Muscle layer of duodenum (tissue), 2 donors: ENCODE measurements at regions not wholly inside any gene's neighbourhood (a gene's known extent, or its start where the extent isn't known, plus 50 kb on each side); places are given as distances from the start of the nearest gene placed in this dataset.

Source experiments
- H3K27ac ChIP-seq: one replicate; pipeline ENCODE4 v1.7.0; 2013; ENCODE audit warnings: mild to moderate bottlenecking, low read length
- H3K27me3 ChIP-seq: one replicate; pipeline ENCODE4 v1.7.0; 2013; ENCODE audit warnings: low read depth, mild to moderate bottlenecking, control low read depth, low read length
- H3K36me3 ChIP-seq, 2 donors: one replicate each; pipeline ENCODE4 v1.7.0; 2013; ENCODE audit warnings: low read length in 2 of 2, control low read depth in 1 of 2, mild to moderate bottlenecking in 1 of 2; ENCODE audit not compliant: insufficient read depth in 2 of 2, control insufficient read depth in 1 of 2
- H3K4me1 ChIP-seq, 2 donors: one replicate each; pipeline ENCODE4 v1.7.0; 2013; ENCODE audit warnings: low read length in 2 of 2, mild to moderate bottlenecking in 2 of 2, control low read depth in 1 of 2, moderate library complexity in 1 of 2; ENCODE audit not compliant: insufficient read depth in 2 of 2, control insufficient read depth in 1 of 2
- H3K4me3 ChIP-seq, 2 donors: one replicate each; pipeline ENCODE4 v1.7.0; 2013; ENCODE audit warnings: low read length in 2 of 2, low read depth in 1 of 2, mild to moderate bottlenecking in 1 of 2
- H3K9me3 ChIP-seq, 2 donors: one replicate each; pipeline ENCODE4 v1.7.0; 2013; ENCODE audit warnings: low read length in 2 of 2, control low read depth in 1 of 2, mild to moderate bottlenecking in 1 of 2; ENCODE audit not compliant: control insufficient read depth in 1 of 2
- donor health status: healthy.

- H3K4me1 ChIP-seq = peaks cover 0 to 10% of the 10 kb centered on the region in 2 donors
- H3K4me3 ChIP-seq = no peak overlapping the region
- H3K36me3 ChIP-seq = no peaks in the 10 kb centered on the region
- H3K9me3 ChIP-seq = no peaks in the 10 kb centered on the region
- H3K27me3 ChIP-seq = no peaks in the 10 kb centered on the region
- H3K27ac ChIP-seq = no peak overlapping the region
These were observed 213.4 kb downstream of the SOX9 start for GRCh38 chr17:72334205-72334604.

GRCh38 chr17:72336026-72336803, 215.4 kb downstream of the SOX9 start:
- Histone ChIP-seq H3K36me3 (no peaks in the 10 kb centered on the region), H3K27me3 (no peaks in the 10 kb centered on the region), H3K4me3 (no peak overlapping the region), H3K9me3 (no peaks in the 10 kb centered on the region), H3K27ac (no peak overlapping the region), H3K4me1 (peaks cover 3 to 10% of the 10 kb centered on the region in 2 donors)

GRCh38 chr17:72336804-72337070, 215.9 kb downstream of the SOX9 start:
- H3K27ac ChIP-seq = no peak overlapping the region
- H3K36me3 ChIP-seq = no peaks in the 10 kb centered on the region
- peaks cover 3 to 10% of the 10 kb centered on the region in 2 donors for H3K4me1 ChIP-seq
- H3K9me3 ChIP-seq = no peaks in the 10 kb centered on the region
- no peaks in the 10 kb centered on the region for H3K27me3 ChIP-seq
- H3K4me3 ChIP-seq = no peak overlapping the region

GRCh38 chr17:72338304-72338703, 217.5 kb downstream of the SOX9 start:
- Histone ChIP-seq H3K27ac (no peak overlapping the region), H3K36me3 (no peaks in the 10 kb centered on the region)

GRCh38 chr17:72338847-72339790, 218.3 kb downstream of the SOX9 start:
- no peak overlapping the region for H3K27ac ChIP-seq
- no peaks in the 10 kb centered on the region for H3K9me3 ChIP-seq
- no peaks in the 10 kb centered on the region for H3K36me3 ChIP-seq
- no peaks in the 10 kb centered on the region for H3K27me3 ChIP-seq
- H3K4me3 ChIP-seq = no peak overlapping the region
- H3K4me1 ChIP-seq = peaks cover 3 to 10% of the 10 kb centered on the region in 2 donors

More at GRCh38 chr17:72338304-72338703, 217.5 kb downstream of the SOX9 start:
- no peaks in the 10 kb centered on the region for H3K9me3 ChIP-seq
- H3K4me3 ChIP-seq = no peak overlapping the region
- H3K4me1 ChIP-seq = peaks cover 3 to 10% of the 10 kb centered on the region in 2 donors
- H3K27me3 ChIP-seq = no peaks in the 10 kb centered on the region

GRCh38 chr17:72340836-72341235, 220.0 kb downstream of the SOX9 start:
- Histone ChIP-seq H3K9me3 (no peaks in the 10 kb centered on the region), H3K36me3 (no peaks in the 10 kb centered on the region), H3K27ac (no peak overlapping the region), H3K4me1 (peaks cover 3 to 10% of the 10 kb centered on the region in 2 donors), H3K27me3 (no peaks in the 10 kb centered on the region), H3K4me3 (no peak overlapping the region)

GRCh38 chr17:72342061-72342460, 221.2 kb downstream of the SOX9 start:
- Histone ChIP-seq H3K36me3 (no peaks in the 10 kb centered on the region), H3K4me1 (peaks cover 3 to 10% of the 10 kb centered on the region in 2 donors), H3K27ac (no peak overlapping the region), H3K27me3 (no peaks in the 10 kb centered on the region), H3K9me3 (no peaks in the 10 kb centered on the region), H3K4me3 (no peak overlapping the region)

- no peak overlapping the region for H3K27ac ChIP-seq
- H3K9me3 ChIP-seq = no peaks in the 10 kb centered on the region
- no peaks in the 10 kb centered on the region for H3K27me3 ChIP-seq
- H3K4me3 ChIP-seq = no peak overlapping the region
- peaks cover 3 to 10% of the 10 kb centered on the region in 2 donors for H3K4me1 ChIP-seq
- no peaks in the 10 kb centered on the region for H3K36me3 ChIP-seq
These were observed 222.1 kb downstream of the SOX9 start for GRCh38 chr17:72342627-72343527.

GRCh38 chr17:72343911-72344310, 223.1 kb downstream of the SOX9 start:
- no peaks in the 10 kb centered on the region for H3K9me3 ChIP-seq
- peaks cover 3% of the 10 kb centered on the region in 2 donors for H3K4me1 ChIP-seq
- no peak overlapping the region for H3K27ac ChIP-seq
- H3K4me3 ChIP-seq = no peak overlapping the region
- H3K27me3 ChIP-seq = no peaks in the 10 kb centered on the region
- no peaks in the 10 kb centered on the region for H3K36me3 ChIP-seq

- no peak overlapping the region for H3K4me3 ChIP-seq
- H3K36me3 ChIP-seq = no peaks in the 10 kb centered on the region
- no peak overlapping the region for H3K27ac ChIP-seq
- no peaks in the 10 kb centered on the region for H3K9me3 ChIP-seq
- H3K27me3 ChIP-seq = no peaks in the 10 kb centered on the region
- no peaks in the 10 kb centered on the region for H3K4me1 ChIP-seq
These were observed 223.8 kb downstream of the SOX9 start for GRCh38 chr17:72344613-72345012.

GRCh38 chr17:72345088-72345487, 224.3 kb downstream of the SOX9 start:
- no peak overlapping the region for H3K27ac ChIP-seq
- H3K9me3 ChIP-seq = no peaks in the 10 kb centered on the region
- no peaks in the 10 kb centered on the region for H3K4me1 ChIP-seq
- H3K36me3 ChIP-seq = no peaks in the 10 kb centered on the region
- H3K4me3 ChIP-seq = no peak overlapping the region
- H3K27me3 ChIP-seq = no peaks in the 10 kb centered on the region
